Activated CD4-positive, alpha-beta memory T cell treated with anti-CD3 and anti-CD28 coated beads for 36 hours (primary cell): ENCODE measurements at regions not wholly inside any gene's neighbourhood (a gene's known extent, or its start where the extent isn't known, plus 50 kb on each side); places are given as distances from the start of the nearest gene placed in this dataset.

ENCODE experiments used
- CTCF ChIA-PET: fragments of 350-600 bp; sonication (Branson Sonifier 250); formaldehyde crosslinking; loops from one replicate; lab custom pipeline; 2021; ENCODE audit warnings: antibody characterized with exemption, inconsistent platforms; lab: Charles Lee
- POLR2A ChIA-PET: fragments of 350-600 bp; sonication (Branson Sonifier 250); formaldehyde crosslinking; loops from one replicate; lab custom pipeline; 2021; ENCODE audit warnings: antibody characterized with exemption; lab: Charles Lee
- DNase-seq: peaks from one replicate; pipeline ENCODE4 v3.0.0-alpha.2; 2020
- H3K27ac Mint-ChIP-seq: one replicate; pipeline ENCODE4 v1.8.0; 2021; ENCODE audit warnings: mixed read lengths
- H3K27me3 Mint-ChIP-seq: one replicate; pipeline ENCODE4 v1.8.0; 2021; ENCODE audit warnings: mixed read lengths
- H3K36me3 Mint-ChIP-seq: one replicate; pipeline ENCODE4 v1.8.0; 2021; ENCODE audit warnings: mixed read lengths
- H3K4me1 Mint-ChIP-seq: one replicate; pipeline ENCODE4 v1.8.0; 2021; ENCODE audit warnings: low read depth, mixed read lengths
- H3K4me3 Mint-ChIP-seq: one replicate; pipeline ENCODE4 v1.8.0; 2021; ENCODE audit warnings: mild to moderate bottlenecking, mixed read lengths
- H3K9me3 Mint-ChIP-seq: one replicate; pipeline ENCODE4 v1.8.0; 2021; ENCODE audit warnings: mixed read lengths
- intact Hi-C: fragments of 100-400 bp; cut with micrococcal nuclease; formaldehyde crosslinking; loops from one replicate; pipeline ENCODE4 v1.15.1; 2023

DNA sequence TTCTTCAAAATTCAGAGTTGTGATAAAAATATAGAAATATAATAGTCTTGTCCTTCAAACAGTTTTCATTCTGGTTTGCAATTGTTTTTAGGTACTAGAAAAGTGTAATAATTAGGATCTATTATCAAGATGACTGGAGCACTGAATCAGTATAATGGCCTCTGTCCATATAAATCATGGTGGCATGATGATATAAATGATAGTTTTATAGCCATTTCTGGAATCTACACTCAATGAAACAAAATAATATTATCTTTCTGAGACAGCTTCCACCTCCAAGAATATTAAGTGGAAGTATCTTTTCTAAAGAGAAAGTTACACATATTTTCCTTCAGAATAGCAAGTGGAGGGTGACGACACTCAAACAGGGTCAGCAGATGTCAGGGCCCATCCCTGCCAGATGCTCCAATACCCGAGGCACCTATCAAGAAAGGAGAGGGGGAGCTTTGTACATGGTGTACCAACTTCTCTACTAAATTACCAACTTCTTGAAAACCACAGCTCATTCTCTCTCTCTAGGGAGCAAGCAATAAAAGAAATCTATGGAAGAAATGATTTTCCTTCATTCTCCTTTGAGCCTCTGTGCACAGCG is 882.7 kb upstream of the CHAC2 start:
- CTCF ChIA-PET = no interaction called here
- POLR2A ChIA-PET = no interaction called here

DNA sequence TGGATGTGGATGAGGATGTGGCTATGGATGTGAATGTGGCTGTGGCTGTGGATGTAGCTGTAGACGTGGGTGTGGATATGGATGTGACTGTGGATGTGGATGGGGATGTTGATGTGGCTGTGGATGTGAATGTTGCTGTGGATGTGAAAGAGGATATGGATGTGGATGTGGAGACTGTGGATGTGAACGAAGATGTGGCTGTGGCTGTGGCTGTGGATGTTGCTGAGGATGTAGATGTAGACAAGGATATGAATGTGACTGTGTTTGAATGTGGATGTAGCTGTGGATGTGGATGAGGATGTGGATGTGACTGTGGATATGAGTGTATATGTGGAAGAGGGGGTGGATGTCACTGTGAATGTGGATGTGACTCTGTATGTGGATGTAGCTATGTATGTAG is 884.6 kb upstream of the CHAC2 start:
- no peaks in the 10 kb centered on the region for H3K9me3 Mint-ChIP-seq
- H3K4me1 Mint-ChIP-seq = no peaks in the 10 kb centered on the region
- CTCF ChIA-PET = no interaction called here
- POLR2A ChIA-PET = no interaction called here
- H3K27ac Mint-ChIP-seq = no peak overlapping the region
- intact Hi-C loops = no loop called here
- H3K36me3 Mint-ChIP-seq = no peaks in the 10 kb centered on the region
- DNase-seq = no peak
- no peak overlapping the region for H3K4me3 Mint-ChIP-seq
- no peaks in the 10 kb centered on the region for H3K27me3 Mint-ChIP-seq

More for the DNA sequence above, 882.7 kb upstream of the CHAC2 start:
- H3K4me3 Mint-ChIP-seq = no peak overlapping the region
- H3K27me3 Mint-ChIP-seq = no peaks in the 10 kb centered on the region
- intact Hi-C loops = no loop called here
- peaks cover 2% of the 10 kb centered on the region for H3K9me3 Mint-ChIP-seq
- H3K4me1 Mint-ChIP-seq = no peaks in the 10 kb centered on the region
- DNase-seq = no peak
- H3K27ac Mint-ChIP-seq = no peak overlapping the region
- H3K36me3 Mint-ChIP-seq = no peaks in the 10 kb centered on the region

GRCh38 chr2:52881606-52882005 is 886.0 kb upstream of the CHAC2 start:
- Mint-ChIP-seq H3K4me1 (no peaks in the 10 kb centered on the region), H3K9me3 (no peaks in the 10 kb centered on the region), H3K4me3 (no peak overlapping the region), H3K27ac (no peak overlapping the region), H3K27me3 (no peaks in the 10 kb centered on the region), H3K36me3 (no peaks in the 10 kb centered on the region)
- intact Hi-C loops = no loop called here
- POLR2A ChIA-PET = no interaction called here
- CTCF ChIA-PET = no interaction called here
- DNase-seq = no peak

- Mint-ChIP-seq H3K4me3 (no peak overlapping the region), H3K27me3 (no peaks in the 10 kb centered on the region), H3K9me3 (no peaks in the 10 kb centered on the region), H3K36me3 (no peaks in the 10 kb centered on the region), H3K27ac (no peak overlapping the region), H3K4me1 (no peaks in the 10 kb centered on the region)
- intact Hi-C loops = no loop called here
- no peak for DNase-seq
- ChIA-PET CTCF (no interaction called here), POLR2A (no interaction called here)
Measured at GRCh38 chr2:52880872-52881271, 886.7 kb upstream of the CHAC2 start.

DNA sequence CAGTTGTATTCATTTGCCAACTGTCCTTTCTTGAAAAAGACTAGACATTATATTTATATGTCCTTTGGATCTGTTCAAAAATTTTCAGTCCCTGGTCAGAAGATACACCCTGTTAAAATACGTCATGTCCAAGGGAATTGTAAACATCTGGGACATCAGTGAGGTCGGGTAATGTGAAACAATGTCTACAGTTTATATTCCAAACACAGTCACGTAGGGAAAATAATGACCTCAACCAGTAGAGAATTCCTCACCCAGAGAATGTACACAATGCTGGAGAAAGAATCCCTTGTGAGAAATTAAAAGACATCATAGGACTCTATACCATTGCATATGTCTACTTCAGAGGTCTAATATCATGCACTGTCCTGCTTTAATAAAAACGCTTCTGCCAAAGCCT is 888.0 kb upstream of the CHAC2 start:
- ChIA-PET CTCF (no interaction called here), POLR2A (no interaction called here)
- Mint-ChIP-seq H3K4me3 (no peak overlapping the region), H3K9me3 (no peaks in the 10 kb centered on the region), H3K27me3 (no peaks in the 10 kb centered on the region), H3K27ac (no peak overlapping the region), H3K4me1 (no peaks in the 10 kb centered on the region), H3K36me3 (no peaks in the 10 kb centered on the region)
- no peak for DNase-seq
- intact Hi-C loops = no loop called here

- POLR2A ChIA-PET = no interaction called here
- Mint-ChIP-seq H3K27me3 (no peaks in the 10 kb centered on the region), H3K27ac (no peak overlapping the region), H3K9me3 (no peaks in the 10 kb centered on the region), H3K4me1 (no peaks in the 10 kb centered on the region), H3K36me3 (no peaks in the 10 kb centered on the region), H3K4me3 (no peak overlapping the region)
- intact Hi-C loops = no loop called here
- CTCF ChIA-PET = no interaction called here
- no peak for DNase-seq
Measured at GRCh38 chr2:52877703-52878102, 889.9 kb upstream of the CHAC2 start.

DNA sequence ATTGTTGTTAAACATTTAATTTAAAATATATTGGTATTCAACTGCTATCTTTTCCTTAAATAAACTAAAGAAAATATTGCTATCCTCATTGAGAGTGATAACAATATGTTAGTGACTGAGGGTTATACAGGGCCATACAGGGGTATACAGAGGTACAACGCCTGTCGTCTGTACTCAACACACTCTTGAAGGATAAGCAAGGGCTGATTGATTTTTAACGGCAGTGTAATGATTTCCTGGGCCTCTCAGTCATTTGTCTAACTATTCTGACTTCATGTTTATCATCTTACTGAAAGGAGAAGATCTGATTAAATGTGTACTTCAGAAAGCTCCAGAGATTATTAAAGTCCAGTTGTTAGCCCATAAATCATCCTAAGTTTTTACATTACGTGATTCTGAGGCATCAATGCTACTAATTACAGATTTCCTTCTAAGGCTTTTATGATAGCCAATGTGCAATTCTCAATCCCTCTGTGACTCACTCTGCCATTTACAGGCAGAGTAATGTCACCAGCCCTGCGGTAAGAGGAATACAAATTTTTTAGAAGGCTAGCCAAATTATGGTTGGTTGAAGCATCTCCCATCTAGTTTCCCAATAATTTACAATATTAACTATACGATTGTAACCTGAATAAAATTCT is 893.0 kb upstream of the CHAC2 start:
- H3K27ac Mint-ChIP-seq = no peak overlapping the region
- no peak for DNase-seq
- no peaks in the 10 kb centered on the region for H3K4me1 Mint-ChIP-seq
- H3K36me3 Mint-ChIP-seq = no peaks in the 10 kb centered on the region
- CTCF ChIA-PET = no interaction called here
- H3K4me3 Mint-ChIP-seq = no peak overlapping the region
- POLR2A ChIA-PET = no interaction called here
- no peaks in the 10 kb centered on the region for H3K27me3 Mint-ChIP-seq
- H3K9me3 Mint-ChIP-seq = no peaks in the 10 kb centered on the region
- intact Hi-C loops = no loop called here

DNA sequence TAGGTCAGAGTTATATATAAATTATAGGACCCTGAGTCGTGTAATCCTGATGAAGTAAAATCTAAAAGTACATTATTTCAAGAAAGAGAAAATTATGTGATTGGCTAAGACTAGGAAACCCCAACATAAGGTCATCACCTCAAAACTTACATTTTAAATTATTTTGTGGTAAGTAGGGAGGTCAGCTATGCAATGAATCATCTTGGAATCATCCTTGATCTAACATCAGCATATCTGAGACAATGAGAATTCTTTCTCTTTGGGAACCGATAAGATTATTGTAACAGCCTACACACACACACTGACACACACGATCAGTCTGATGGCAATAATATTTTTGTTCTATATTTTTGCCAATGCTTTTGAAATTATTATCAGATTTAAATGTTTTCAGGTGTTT is 904.8 kb upstream of the CHAC2 start:
- intact Hi-C loops = no loop called here
- no peaks in the 10 kb centered on the region for H3K36me3 Mint-ChIP-seq
- H3K27ac Mint-ChIP-seq = no peak overlapping the region
- ChIA-PET CTCF (no interaction called here), POLR2A (no interaction called here)
- no peaks in the 10 kb centered on the region for H3K27me3 Mint-ChIP-seq
- DNase-seq = no peak
- no peaks in the 10 kb centered on the region for H3K9me3 Mint-ChIP-seq
- H3K4me1 Mint-ChIP-seq = no peaks in the 10 kb centered on the region
- H3K4me3 Mint-ChIP-seq = no peak overlapping the region

- H3K4me3 Mint-ChIP-seq = no peak overlapping the region
- H3K27ac Mint-ChIP-seq = no peak overlapping the region
- H3K9me3 Mint-ChIP-seq = no peaks in the 10 kb centered on the region
- no peaks in the 10 kb centered on the region for H3K4me1 Mint-ChIP-seq
- intact Hi-C loops = no loop called here
- no peak for DNase-seq
- ChIA-PET POLR2A (no interaction called here), CTCF (no interaction called here)
- no peaks in the 10 kb centered on the region for H3K36me3 Mint-ChIP-seq
- H3K27me3 Mint-ChIP-seq = no peaks in the 10 kb centered on the region
Measured at GRCh38 chr2:52861596-52861995, 906.0 kb upstream of the CHAC2 start.

GRCh38 chr2:52859065-52859464 is 908.5 kb upstream of the CHAC2 start:
- Mint-ChIP-seq H3K4me1 (no peaks in the 10 kb centered on the region), H3K4me3 (no peak overlapping the region), H3K36me3 (no peaks in the 10 kb centered on the region), H3K9me3 (no peaks in the 10 kb centered on the region), H3K27me3 (no peaks in the 10 kb centered on the region), H3K27ac (no peak overlapping the region)
- DNase-seq = no peak
- POLR2A ChIA-PET = no interaction called here
- CTCF ChIA-PET = no interaction called here
- intact Hi-C loops = no loop called here

DNA sequence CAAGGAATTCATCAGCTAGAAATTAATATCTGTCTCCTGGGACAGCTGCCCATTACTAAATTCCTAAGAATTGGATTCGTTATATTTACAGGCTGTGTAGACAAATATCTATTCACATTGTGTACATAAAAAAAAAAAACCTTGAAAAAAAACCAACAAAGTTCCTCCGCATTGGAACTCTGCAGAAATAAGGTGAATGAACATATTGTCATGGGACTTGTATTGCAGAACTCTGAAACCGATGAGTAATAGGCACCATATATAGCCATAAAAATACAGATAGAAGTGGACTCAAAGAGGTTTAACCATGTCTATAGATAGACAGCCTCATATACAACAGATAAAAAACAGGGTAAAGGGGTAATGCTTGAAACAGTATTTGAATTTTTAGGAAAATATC is 909.9 kb upstream of the CHAC2 start:
- no peaks in the 10 kb centered on the region for H3K27me3 Mint-ChIP-seq
- H3K27ac Mint-ChIP-seq = no peak overlapping the region
- H3K9me3 Mint-ChIP-seq = peaks cover 5% of the 10 kb centered on the region
- intact Hi-C loops = no loop called here
- H3K4me3 Mint-ChIP-seq = no peak overlapping the region
- ChIA-PET CTCF (no interaction called here), POLR2A (no interaction called here)
- no peaks in the 10 kb centered on the region for H3K4me1 Mint-ChIP-seq
- DNase-seq = no peak
- H3K36me3 Mint-ChIP-seq = no peaks in the 10 kb centered on the region

GRCh38 chr2:52852006-52852405 is 915.6 kb upstream of the CHAC2 start:
- Mint-ChIP-seq H3K36me3 (no peaks in the 10 kb centered on the region), H3K4me1 (no peaks in the 10 kb centered on the region), H3K9me3 (peaks cover 36% of the 10 kb centered on the region), H3K4me3 (no peak overlapping the region), H3K27ac (no peak overlapping the region), H3K27me3 (no peaks in the 10 kb centered on the region)
- intact Hi-C loops = no loop called here
- POLR2A ChIA-PET = no interaction called here
- no peak for DNase-seq
- CTCF ChIA-PET = no interaction called here

DNA sequence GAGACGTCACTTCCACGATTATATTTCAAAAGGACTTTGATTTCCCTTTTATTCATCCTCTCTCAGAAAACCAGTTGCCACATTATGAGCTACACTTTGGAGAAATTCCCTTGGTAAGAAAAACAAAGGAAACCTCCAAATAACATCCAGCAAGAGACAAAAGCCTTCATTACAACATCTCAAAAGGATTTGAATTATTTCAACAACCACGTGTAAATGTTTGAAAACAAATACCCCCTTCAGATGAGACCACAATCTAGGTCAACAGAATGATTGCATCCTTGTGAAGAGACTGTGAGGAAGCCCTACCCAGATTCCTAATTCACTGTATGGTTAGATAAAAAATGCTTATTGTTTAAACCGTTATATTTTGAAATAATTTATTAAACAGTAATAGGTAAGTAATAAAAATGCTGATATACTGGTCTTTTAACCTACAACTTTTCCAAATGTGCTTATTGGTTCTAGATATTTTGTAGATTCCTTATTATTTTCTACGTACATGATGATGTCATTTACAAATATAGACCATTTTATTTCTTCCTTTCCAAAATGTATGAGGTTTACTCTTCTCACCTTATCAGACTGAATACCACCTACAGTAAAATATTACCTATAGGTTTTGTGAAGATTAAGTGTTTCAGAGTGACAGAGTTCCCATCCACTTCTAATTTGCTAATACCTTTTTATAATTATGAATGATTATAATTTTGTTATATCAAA is 922.7 kb upstream of the CHAC2 start:
- intact Hi-C loops = no loop called here
- Mint-ChIP-seq H3K4me3 (no peak overlapping the region), H3K27ac (no peak overlapping the region), H3K36me3 (no peaks in the 10 kb centered on the region), H3K4me1 (no peaks in the 10 kb centered on the region), H3K27me3 (no peaks in the 10 kb centered on the region), H3K9me3 (peaks cover 16% of the 10 kb centered on the region)
- DNase-seq = no peak
- CTCF ChIA-PET = no interaction called here
- POLR2A ChIA-PET = no interaction called here
